NCI-H1694 (cell line): ENCODE measurements at regions not wholly inside any gene's neighbourhood (a gene's known extent, or its start where the extent isn't known, plus 50 kb on each side); places are given as distances from the start of the nearest gene placed in this dataset.
"Not testable (repeated sequence)": the region's sequence is repeated elsewhere in the genome, so short reads cannot be mapped to it uniquely, and the experiment has no call there.

ENCODE experiments used
- DNase-seq: peaks from one replicate; lab custom pipeline; 2025; lab: John Stamatoyannopoulos, UW

- no peak for DNase-seq
These were observed 105.3 kb upstream of the ZC3H15 start for GRCh38 chr2:186380805-186381204.

- no peak for DNase-seq
These were observed 104.5 kb upstream of the ZC3H15 start for GRCh38 chr2:186381573-186381972.

DNA sequence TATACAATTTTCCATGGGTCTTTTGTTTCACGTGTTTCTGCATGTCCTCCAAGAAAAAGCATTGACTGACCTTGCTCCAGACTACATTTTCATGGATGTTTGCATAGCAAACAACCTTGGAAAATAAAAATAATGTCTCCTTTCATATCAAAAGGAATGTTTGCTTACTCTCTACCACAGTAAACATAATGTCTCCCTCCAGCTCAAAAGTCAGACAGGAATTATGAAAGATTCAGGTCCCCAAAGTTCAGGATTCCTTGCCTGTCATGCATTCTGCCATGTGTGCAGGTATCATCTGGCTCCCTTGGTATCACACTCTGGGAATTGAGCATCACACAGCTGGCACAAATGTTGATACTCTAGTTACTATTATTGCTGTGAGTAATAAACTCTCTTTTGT is 103.1 kb upstream of the ZC3H15 start:
- DNase-seq, result no peak

- DNase-seq, result no peak
These were observed 101.8 kb upstream of the ZC3H15 start for GRCh38 chr2:186384226-186384625.

- not testable (repeated sequence) for DNase-seq
These were observed 100.3 kb upstream of the ZC3H15 start for GRCh38 chr2:186385638-186386201.

DNA sequence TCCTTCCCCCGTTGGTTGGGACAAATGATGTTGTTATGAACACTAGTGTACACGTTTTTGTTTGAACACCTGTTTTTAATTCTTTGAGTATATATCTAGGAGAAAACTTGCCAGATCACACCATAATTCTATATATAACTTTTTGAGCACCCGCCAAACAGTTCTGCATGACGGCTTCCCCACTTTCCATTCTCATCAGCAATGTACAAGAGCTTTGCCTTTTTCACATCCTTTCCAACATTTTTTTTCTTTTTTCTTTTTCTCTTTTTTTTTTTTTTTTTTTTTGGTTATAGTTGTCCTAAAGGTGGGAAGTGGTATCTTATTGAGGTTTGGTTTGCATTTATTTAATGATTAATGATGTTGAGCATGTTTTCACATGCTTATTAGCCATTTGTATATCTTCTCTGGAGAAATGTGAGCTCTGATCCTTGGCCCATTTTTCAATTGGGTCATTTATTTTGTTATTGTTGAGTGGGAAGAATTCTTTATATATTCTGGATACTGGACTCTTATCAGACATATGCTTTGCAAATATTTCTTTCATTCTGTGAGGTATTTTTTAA is 86.9 kb upstream of the ZC3H15 start:
- no peak for DNase-seq

- DNase-seq, result no peak
These were observed 80.2 kb upstream of the ZC3H15 start for GRCh38 chr2:186405842-186406241.

DNA sequence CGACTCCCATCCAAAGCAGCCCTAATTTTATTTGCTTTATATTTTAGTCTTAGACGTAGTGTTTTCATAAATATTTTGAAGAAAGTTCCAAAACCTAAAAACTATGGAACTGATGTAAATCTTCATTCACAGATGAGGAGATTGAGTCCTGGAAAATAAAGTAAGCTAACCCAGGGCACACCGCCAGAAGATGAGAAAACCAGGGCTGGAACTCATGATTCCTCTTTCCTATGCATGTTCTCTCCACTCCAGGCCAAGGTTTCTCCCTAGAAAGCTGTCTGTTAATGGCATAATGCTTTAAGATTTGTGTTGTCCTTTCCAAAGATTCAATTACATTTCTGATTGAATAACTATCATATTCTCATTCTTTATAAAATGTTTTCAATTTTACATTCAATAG is 78.4 kb upstream of the ZC3H15 start:
- DNase-seq, result no peak

GRCh38 chr2:186410802-186411201 is 75.3 kb upstream of the ZC3H15 start:
- no peak for DNase-seq

GRCh38 chr2:186422226-186422625 is 63.8 kb upstream of the ZC3H15 start:
- DNase-seq, result no peak

DNA sequence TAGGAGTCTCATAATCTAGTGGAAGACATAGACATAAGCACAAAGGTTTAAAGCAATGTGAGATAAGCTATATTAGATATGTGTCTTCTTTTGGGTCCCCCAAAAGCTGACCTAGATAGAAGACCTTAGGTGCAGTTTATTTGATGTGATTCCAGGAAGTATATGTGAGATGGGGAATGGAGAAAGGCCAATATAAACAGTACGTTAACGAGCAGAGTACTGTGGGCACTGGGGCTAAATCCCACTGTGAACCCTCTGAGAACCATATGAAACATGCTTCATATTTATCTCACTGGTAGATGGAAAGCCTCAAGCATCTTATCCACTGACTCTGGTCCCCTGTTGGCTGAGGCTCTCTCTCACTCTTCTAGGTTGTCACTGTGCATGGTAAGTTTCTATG is 62.6 kb upstream of the ZC3H15 start:
- DNase-seq, result no peak

- no peak for DNase-seq
These were observed 61.8 kb upstream of the ZC3H15 start for GRCh38 chr2:186424265-186424664.

DNA sequence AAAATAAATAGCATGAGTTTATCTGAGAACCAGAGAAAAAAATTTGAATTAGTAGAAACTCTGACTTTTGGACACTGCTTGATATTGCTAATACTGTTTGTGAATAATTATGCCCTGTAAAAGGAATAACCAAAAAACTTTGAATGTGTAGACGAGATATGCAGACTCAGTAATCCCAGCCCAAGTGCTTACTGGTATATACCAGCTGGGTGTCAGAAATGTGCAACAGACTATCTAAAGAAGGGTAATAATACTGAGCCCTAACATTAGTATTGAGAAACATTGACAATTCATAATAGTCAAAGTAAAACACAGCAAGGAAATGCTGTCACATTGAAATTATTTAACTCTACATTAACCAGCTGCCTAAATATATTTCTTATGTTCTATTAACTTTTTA is 60.5 kb upstream of the ZC3H15 start:
- DNase-seq, result no peak

GRCh38 chr2:186426153-186427016 is 59.7 kb upstream of the ZC3H15 start:
- no peak for DNase-seq

GRCh38 chr2:186427017-186427350 is 59.1 kb upstream of the ZC3H15 start:
- DNase-seq, result not testable (repeated sequence)

DNA sequence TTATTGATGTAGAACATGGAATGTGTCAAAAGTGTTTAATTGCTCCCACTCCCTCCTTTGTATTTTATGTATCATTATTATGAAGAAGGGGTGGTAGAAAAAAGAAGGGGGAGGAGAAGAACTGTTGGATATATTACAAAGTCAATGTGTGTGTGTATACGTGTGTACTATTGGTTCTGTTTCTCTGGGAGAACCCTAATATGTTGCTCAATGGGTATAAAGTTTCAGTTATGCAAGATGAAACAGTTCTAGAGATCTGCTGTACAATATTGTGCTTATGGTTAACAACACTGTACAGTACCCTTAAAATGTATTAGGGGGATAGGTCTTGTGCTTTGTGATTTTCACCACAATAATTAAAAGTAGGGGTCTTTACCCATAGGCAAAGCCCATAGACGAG is 58.1 kb upstream of the ZC3H15 start:
- no peak for DNase-seq

GRCh38 chr2:186429104-186429503 is 57.0 kb upstream of the ZC3H15 start:
- DNase-seq, result no peak

DNA sequence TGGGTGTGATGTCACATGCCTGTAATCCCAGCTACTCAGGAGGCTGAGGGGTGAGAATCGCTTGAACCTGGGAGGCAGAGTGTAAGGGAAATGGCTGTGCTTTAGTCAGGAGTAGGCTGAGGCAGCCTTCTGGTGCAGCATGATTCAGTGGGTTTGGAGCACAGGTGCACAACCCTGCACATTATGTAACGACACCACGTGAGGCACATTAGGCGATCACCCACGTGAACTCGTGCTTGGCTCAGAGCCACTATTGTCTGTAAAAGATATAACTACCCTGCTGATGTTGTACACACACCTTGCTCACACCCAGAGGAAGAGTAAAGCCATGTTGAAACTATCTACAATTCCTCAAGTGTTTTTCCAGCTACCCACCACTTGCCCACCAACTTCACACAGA is 54.8 kb upstream of the ZC3H15 start:
- DNase-seq, result no peak

DNA sequence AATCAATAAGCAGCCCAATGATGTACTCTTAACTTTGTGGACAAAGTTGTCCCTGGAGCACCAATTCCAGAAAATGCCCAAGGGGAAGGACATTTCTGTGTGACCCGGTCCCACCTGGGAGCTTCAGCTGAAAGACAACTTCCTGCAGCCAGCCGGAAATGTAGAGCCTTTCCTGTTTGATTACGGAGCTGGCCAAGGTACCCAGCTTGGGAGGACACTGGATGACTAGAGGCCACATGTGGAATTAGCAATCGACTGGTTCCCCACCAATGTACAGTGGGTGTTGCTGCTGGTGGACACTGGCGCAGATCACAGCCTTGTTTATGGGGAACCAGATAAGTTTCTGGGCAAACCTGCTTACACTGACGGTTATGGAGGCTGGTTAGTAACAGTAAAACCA is 53.0 kb upstream of the ZC3H15 start:
- DNase-seq, result no peak

DNA sequence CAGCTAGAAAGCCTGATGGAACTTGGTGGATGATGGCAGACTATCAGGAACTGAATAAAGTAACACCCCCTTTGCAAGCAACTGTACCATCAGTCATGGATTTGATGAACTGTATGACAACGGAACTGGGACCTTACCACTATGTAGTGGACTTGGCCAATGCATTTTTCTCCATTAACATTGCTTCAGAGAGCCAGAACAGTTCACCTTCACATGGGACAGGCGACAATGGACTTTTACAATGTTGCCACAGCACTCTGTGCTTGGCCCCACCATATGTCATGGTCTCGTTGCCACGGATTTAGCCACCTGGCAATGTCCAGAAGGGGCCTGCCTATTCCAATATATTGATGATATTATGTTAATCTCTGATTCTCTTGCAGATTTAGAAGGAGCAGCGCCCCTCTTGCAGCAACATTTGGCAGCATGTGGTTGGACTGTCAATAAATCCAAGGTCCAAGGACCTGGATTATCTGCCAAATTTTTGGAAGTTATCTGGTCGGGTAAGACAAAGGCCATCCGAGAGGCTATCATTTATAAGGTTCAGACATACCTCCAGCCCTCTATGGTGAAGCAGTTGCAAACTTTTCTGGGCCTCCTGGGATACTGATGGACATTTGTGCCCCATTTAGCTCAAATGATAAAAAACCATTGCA is 52.2 kb upstream of the ZC3H15 start:
- no peak for DNase-seq
